HepG2 (cell line): ENCODE measurements at regions not wholly inside any gene's neighbourhood (a gene's known extent, or its start where the extent isn't known, plus 50 kb on each side); places are given as distances from the start of the nearest gene placed in this dataset.

Experiments used
- ATAC-seq: fragments of 200-7000 bp; cut with Tn5 transposase; 3 replicates; pipeline ENCODE4 v1.9.1; 2020; ENCODE audit warnings: mild to moderate bottlenecking, moderate library complexity
- BruUV-seq: library from RNA; stranded (reverse); fragments of 400-500 nt; replicated peaks from 2 replicates; lab custom pipeline; 2021; lab: Mats Ljungman, UMichigan
- CTCF ChIA-PET: fragments of 300-600 bp; formaldehyde crosslinking; extraction: SDS; loops from one replicate; lab custom pipeline; 2021; ENCODE audit warnings: low total read pairs, inconsistent platforms, low intra/inter-chr PET ratio; lab: Yijun Ruan, JAX
- POLR2A ChIA-PET: fragments of 350-600 bp; sonication (Branson Sonifier 250); formaldehyde crosslinking; loops from one replicate; lab custom pipeline; 2020; ENCODE audit warnings: antibody characterized with exemption, inconsistent platforms; lab: Yijun Ruan, JAX
- DNase-seq: peaks from one replicate; pipeline ENCODE4 v3.0.0-alpha.2; 2015; ENCODE audit warnings: low spot score
- FAIRE-seq: peaks from 3 replicates; lab custom pipeline; 2011; peaks lifted over from hg19 to GRCh38; lab: Jason Lieb, UNC
- H2AFZ ChIP-seq: one replicate; pipeline ENCODE4 v1.6.1; 2011; ENCODE audit warnings: low read length, inconsistent platforms
- H3K27ac ChIP-seq: fragments of 300-600 bp; 3 replicates; pipeline ENCODE4 v1.8.0; 2011; ENCODE audit warnings: mixed run types, mild to moderate bottlenecking, mixed read lengths, low read length, inconsistent platforms; ENCODE audit not compliant: insufficient read depth; ENCODE audit errors: extremely low read length
- H3K27me3 ChIP-seq, 2 experiments: fragments of 200-600 bp in 1 of 2; 2 replicates in 1 of 2; 3 replicates in 1 of 2; pipeline versions ENCODE4 v1.6.0 to v1.8.0; 2011; ENCODE audit warnings: low read length in 2 of 2, mild to moderate bottlenecking in 2 of 2, moderate library complexity in 2 of 2, inconsistent platforms in 1 of 2; ENCODE audit not compliant: insufficient read depth in 2 of 2, control insufficient read depth in 1 of 2
- H3K36me3 ChIP-seq, 2 experiments: fragments of 200-600 bp in 1 of 2; replicated peaks in 1 of 2; 2 replicates in 1 of 2; 3 replicates in 1 of 2; pipeline versions ENCODE4 v1.5.1 to v1.8.0; 2011; ENCODE audit warnings: low read length in 2 of 2, inconsistent platforms in 1 of 2; ENCODE audit not compliant: insufficient read depth in 2 of 2, control insufficient read depth in 1 of 2
- H3K4me1 ChIP-seq: 2 replicates; pipeline ENCODE4 v1.5.1; 2012; ENCODE audit warnings: low read length, inconsistent platforms; ENCODE audit not compliant: insufficient read depth
- H3K4me2 ChIP-seq: 2 replicates; pipeline ENCODE4 v1.6.0; 2011; ENCODE audit warnings: low read depth, low read length, inconsistent platforms
- H3K4me3 ChIP-seq, 3 experiments: fragments of 200-600 bp in 1 of 3; sonication (generic), shearing (Covaris generic) in 1 of 3; replicated peaks in 1 of 3; 2 replicates each; pipeline ENCODE4 v1.5.1; 2011 to 2016; ENCODE audit warnings: low read length in 3 of 3, inconsistent platforms in 2 of 3, low read depth in 2 of 3, mild to moderate bottlenecking in 2 of 3, control low read depth in 1 of 3, mixed read lengths in 1 of 3; ENCODE audit not compliant: insufficient read depth in 1 of 3
- H3K79me2 ChIP-seq: one replicate; pipeline ENCODE4 v1.6.1; 2011; ENCODE audit warnings: low read length, inconsistent platforms; ENCODE audit not compliant: insufficient read depth
- H3K9ac ChIP-seq: 2 replicates; pipeline ENCODE4 v1.6.0; 2011; ENCODE audit warnings: mild to moderate bottlenecking, low read depth, low read length, inconsistent platforms; ENCODE audit not compliant: insufficient read depth
- H3K9me3 ChIP-seq: 2 replicates; pipeline ENCODE4 v1.5.1; 2012; ENCODE audit warnings: mild to moderate bottlenecking, low read length
- H4K20me1 ChIP-seq: 2 replicates; pipeline ENCODE4 v1.6.0; 2011; ENCODE audit warnings: inconsistent platforms, mild to moderate bottlenecking, low read length, moderate library complexity; ENCODE audit not compliant: insufficient read depth
- ZSCAN25 ChIP-seq: sonication (generic); formaldehyde crosslinking; IDR thresholded peaks from 2 replicates; pipeline ENCODE4 v1.8.0; 2022; ENCODE audit warnings: mild to moderate bottlenecking, missing genetic modification reagents
- WGBS: methylation state at CpG from one replicate; pipeline ENCODE4 v1.1.6; 2017; ENCODE audit warnings: low lambda C conversion rate; 5-methylcytosine and 5-hydroxymethylcytosine counted together
- in situ Hi-C: cut with HindIII; loops from 2 replicates; pipeline ENCODE4 v1.10.0; 2017; ENCODE audit warnings: low pct_unique_long_range_greater_than_20kb; ENCODE audit not compliant: extremely low pct_ligation_motif_present
- intact Hi-C: fragments of 100-400 bp; cut with micrococcal nuclease; formaldehyde crosslinking; loops from one replicate; pipeline ENCODE4 v1.10.0; 2022; ENCODE audit not compliant: unreplicated experiment
- TF ChIP-seq, protein P1 (sequence below): fragments of 450-650 bp; IDR thresholded peaks from 2 replicates; pipeline ENCODE4 v1.6.1; 2016
- TF ChIP-seq, protein P2 (sequence below): sonication (generic); formaldehyde crosslinking; IDR thresholded peaks from 2 replicates; pipeline ENCODE4 v1.4.0; 2020; ENCODE audit warnings: missing genetic modification reagents, low read depth, mild to moderate bottlenecking, borderline replicate concordance

DNA sequence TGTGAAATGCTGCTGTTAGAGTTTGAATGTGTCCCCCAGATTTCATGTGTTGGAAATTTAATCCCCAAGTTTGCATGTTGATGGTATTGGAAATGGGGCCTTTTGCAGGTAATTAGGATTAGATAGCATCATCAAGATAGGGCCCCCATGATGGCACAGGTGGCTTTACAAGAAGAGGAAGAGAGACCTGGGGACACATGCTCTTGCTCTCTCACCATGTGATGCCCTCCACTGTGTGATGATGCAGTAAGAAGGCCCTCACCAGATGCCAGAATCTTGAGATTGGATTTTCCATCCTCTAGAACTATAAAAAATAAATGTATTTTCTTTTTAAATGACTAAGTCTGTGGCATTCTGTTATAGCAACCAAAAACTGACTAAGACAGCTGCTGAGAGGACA, 57.0 kb upstream of the NEK7 start:
- Histone ChIP-seq H3K4me3 (no peak overlapping the region), H3K4me1 (no peaks in the 10 kb centered on the region), H3K79me2 (no peaks in the 10 kb centered on the region), H3K27ac (no peak overlapping the region), H3K27me3 (no peaks in the 10 kb centered on the region), H3K36me3 (no peaks in the 10 kb centered on the region), H3K9me3 (no peaks in the 10 kb centered on the region), H4K20me1 (no peaks in the 10 kb centered on the region), H3K4me2 (no peak overlapping the region), H2AFZ (no peak overlapping the region), H3K9ac (no peak overlapping the region)
- POLR2A ChIA-PET, result no interaction called here
- CTCF ChIA-PET, result no interaction called here
- in situ Hi-C loops (loop anchor here (25.0 kb wide), 2 partner anchors 363 to 588 kb away; no protein-coding TSS in a partner anchor), intact Hi-C loops (no loop called here)
- FAIRE-seq (no peak), ATAC-seq (no peak), DNase-seq (no peak)
- BruUV-seq, result no TSS peak
- TF ChIP-seq, protein P1, sequence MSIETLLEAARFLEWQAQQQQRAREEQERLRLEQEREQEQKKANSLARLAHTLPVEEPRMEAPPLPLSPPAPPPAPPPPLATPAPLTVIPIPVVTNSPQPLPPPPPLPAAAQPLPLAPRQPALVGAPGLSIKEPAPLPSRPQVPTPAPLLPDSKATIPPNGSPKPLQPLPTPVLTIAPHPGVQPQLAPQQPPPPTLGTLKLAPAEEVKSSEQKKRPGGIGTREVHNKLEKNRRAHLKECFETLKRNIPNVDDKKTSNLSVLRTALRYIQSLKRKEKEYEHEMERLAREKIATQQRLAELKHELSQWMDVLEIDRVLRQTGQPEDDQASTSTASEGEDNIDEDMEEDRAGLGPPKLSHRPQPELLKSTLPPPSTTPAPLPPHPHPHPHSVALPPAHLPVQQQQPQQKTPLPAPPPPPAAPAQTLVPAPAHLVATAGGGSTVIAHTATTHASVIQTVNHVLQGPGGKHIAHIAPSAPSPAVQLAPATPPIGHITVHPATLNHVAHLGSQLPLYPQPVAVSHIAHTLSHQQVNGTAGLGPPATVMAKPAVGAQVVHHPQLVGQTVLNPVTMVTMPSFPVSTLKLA, result peak; percentile 56; the same call in 1 of the 2 replicates
- TF ChIP-seq, protein P2, sequence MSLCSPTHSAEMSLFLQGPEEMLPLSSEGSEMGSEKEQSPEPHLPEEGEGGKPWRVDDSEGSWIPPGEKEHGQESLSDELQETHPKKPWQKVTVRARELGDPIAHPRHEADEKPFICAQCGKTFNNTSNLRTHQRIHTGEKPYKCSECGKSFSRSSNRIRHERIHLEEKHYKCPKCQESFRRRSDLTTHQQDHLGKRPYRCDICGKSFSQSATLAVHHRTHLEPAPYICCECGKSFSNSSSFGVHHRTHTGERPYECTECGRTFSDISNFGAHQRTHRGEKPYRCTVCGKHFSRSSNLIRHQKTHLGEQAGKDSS, result no peak

DNA sequence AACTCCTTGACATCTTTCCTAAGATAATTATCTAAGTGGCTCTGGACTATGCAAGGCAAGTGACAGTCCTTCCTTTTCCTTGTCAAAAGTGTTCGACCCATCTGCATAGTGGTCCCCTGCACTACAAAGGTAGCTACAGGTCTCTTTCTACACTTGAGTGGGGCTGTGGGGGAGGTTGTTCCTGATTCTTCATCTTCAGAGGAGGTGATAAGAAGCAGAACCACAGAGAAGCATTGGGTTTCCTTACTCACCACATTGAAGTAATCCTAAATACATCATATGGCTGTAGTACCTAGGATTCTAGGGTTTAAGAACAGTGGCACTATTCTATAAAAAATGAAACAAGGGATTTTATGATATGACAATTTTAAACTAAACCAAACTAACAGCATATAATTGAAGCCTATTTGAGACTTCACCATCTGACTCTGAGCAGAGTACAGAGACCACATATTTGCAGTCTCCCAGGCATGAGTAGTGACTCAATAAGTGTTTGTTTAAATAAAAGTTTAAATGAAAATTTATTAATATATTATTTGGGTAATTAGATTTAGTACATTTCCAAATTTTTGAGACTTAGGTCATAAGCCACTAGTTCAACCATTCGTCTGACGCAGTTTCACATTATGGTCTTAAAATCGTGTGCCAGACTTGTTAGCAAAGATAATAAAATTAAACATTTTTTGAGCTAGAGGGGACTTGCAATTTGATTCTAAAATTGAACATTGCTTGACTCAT, 54.9 kb upstream of the NEK7 start:
- no peak overlapping the region for H3K4me3 ChIP-seq
- no peaks in the 10 kb centered on the region for H3K4me1 ChIP-seq
- no peak for FAIRE-seq
- H3K27ac ChIP-seq, result no peak overlapping the region
- H3K79me2 ChIP-seq, result no peaks in the 10 kb centered on the region
- ATAC-seq, result no peak
- 15% methylated on average over 4 of the region's 4 CpGs for WGBS
- no peak overlapping the region for H3K9ac ChIP-seq
- BruUV-seq, result no TSS peak
- ChIA-PET CTCF (no interaction called here), POLR2A (no interaction called here)
- no peaks in the 10 kb centered on the region for H4K20me1 ChIP-seq
- intact Hi-C loops, result no loop called here
- H3K4me2 ChIP-seq, result no peak overlapping the region
- no peak for DNase-seq
- no peaks in the 10 kb centered on the region for H3K9me3 ChIP-seq
- H3K27me3 ChIP-seq, result no peaks in the 10 kb centered on the region
- no peak for TF ChIP-seq ZSCAN25 (CRISPR knock-in tag)
- in situ Hi-C loops, result no loop called here
- H3K36me3 ChIP-seq, result no peaks in the 10 kb centered on the region
- no peak overlapping the region for H2AFZ ChIP-seq
